ENCODE measurements at regions not wholly inside any gene's neighbourhood (a gene's known extent, or its start where the extent isn't known, plus 50 kb on each side); places are given as distances from the start of the nearest gene placed in this dataset.

DNA sequence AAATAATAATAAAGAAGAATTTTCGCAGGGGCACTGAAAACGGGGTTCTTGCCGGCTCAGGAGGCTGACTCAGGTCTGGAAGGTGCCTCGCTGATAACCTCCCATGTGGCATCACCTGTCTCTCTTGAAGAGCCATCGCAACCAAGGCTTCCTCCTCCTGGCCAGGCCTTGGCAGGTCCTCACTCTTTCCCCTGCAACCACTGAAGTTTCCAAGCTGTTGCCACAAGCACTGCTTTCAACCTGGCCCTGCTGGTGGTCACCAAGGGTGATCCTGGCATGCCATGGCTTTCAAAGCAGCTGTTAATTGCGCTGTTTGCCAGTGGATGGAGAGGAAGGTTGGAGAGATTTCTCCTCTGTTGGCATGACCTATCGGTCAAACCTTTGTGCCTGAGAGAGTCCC lies 163.6 kb upstream of the COPS8 start:
- no peak for FAIRE-seq
- DNase-seq (ENCODE audit: low read depth in 1 of 2, low spot score in 2 of 2): no peak

More for the DNA sequence above, 163.6 kb upstream of the COPS8 start:
- Histone ChIP-seq H3K14ac (ENCODE audit: insufficient read length) (no peak overlapping the region), H2BK12ac (ENCODE audit: low read depth, low read length) (no peak overlapping the region), H3K4me3 (ENCODE audit: extremely low read depth in 1 of 4, insufficient read depth in 2 of 4, low read depth in 3 of 4, low read length in 4 of 4) (no peak overlapping the region), H4K20me1 (replicated peaks in 1 of 2; ENCODE audit: control insufficient read depth in 1 of 2, insufficient read depth in 2 of 2, low read length in 2 of 2) (no peaks in the 10 kb centered on the region), H2BK20ac (ENCODE audit: low read length) (no peak overlapping the region), H3K4me1 (replicated peaks in 1 of 4; ENCODE audit: control insufficient read depth in 3 of 4, insufficient read depth in 4 of 4, low read length in 3 of 4) (no peaks in the 10 kb centered on the region), H3K4me2 (ENCODE audit: insufficient read depth in 1 of 2, low read depth in 2 of 2, low read length in 2 of 2) (no peak overlapping the region), H3K79me2 (ENCODE audit: control insufficient read depth in 1 of 2, insufficient read depth in 2 of 2, low read length in 2 of 2) (no peaks in the 10 kb centered on the region), H3K23ac (ENCODE audit: insufficient read length) (no peak overlapping the region), H4K91ac (replicated peaks; ENCODE audit: insufficient read length, low read length) (peak overlapping the region; percentile 37), H2AFZ (ENCODE audit: low read length) (no peak overlapping the region), H2AK5ac (ENCODE audit: low read depth, low read length) (no peak overlapping the region), H3K27me3 (replicated peaks in 1 of 4; ENCODE audit: control insufficient read depth in 3 of 4, extremely low read depth in 1 of 4, insufficient read depth in 3 of 4, low read length in 3 of 4) (no peaks in the 10 kb centered on the region), H2BK120ac (replicated peaks; ENCODE audit: low read depth, low read length) (no peak overlapping the region), H4K8ac (ENCODE audit: extremely low read depth, insufficient read depth, low read length) (no peak overlapping the region), H3K9me3 (ENCODE audit: insufficient read depth in 2 of 2, low read depth in 1 of 2, low read length in 1 of 2) (no peaks in the 10 kb centered on the region), H3K27ac (ENCODE audit: low read depth, low read length) (no peak overlapping the region), H3K18ac (ENCODE audit: extremely low read depth, low read length) (no peak overlapping the region), H3K79me1 (ENCODE audit: low read depth, low read length) (no peaks in the 10 kb centered on the region), H3K4ac (replicated peaks; ENCODE audit: insufficient read length, low read depth, low read length) (no peak overlapping the region), H2BK5ac (ENCODE audit: low read depth, low read length) (no peak overlapping the region), H3K56ac (replicated peaks; ENCODE audit: insufficient read length, low read depth, low read length) (no peak overlapping the region), H3K36me3 (ENCODE audit: control insufficient read depth in 2 of 4, insufficient read depth in 4 of 4, low read length in 3 of 4) (no peaks in the 10 kb centered on the region), H2BK15ac (ENCODE audit: low read length) (no peak overlapping the region), H3K9ac (replicated peaks in 1 of 4; ENCODE audit: extremely low read depth in 1 of 4, low read depth in 3 of 4, low read length in 3 of 4) (no peak overlapping the region), H3K23me2 (ENCODE audit: low read depth, low read length) (no peaks in the 10 kb centered on the region), H4K5ac (ENCODE audit: insufficient read length, low read depth, low read length) (no peak overlapping the region)
- ChIA-PET POLR2A (ENCODE audit: partially characterized antibody) (no interaction called here), CTCF (ENCODE audit: partially characterized antibody) (no interaction called here)
- 92% methylated on average over 7 of the region's 7 CpGs; no CpG with 5 or more reads in 1 of the 2 experiments for WGBS, 2 experiments (ENCODE audit: extremely low coverage in 1 of 2, insufficient coverage in 1 of 2, insufficient read length in 1 of 2, insufficient replicate concordance in 2 of 2, low coverage in 1 of 2, low lambda C conversion rate in 2 of 2, missing lambda C conversion rate in 1 of 2)
- TF ChIP-seq RFX5 (IDR thresholded peaks at IDR 0.05; ENCODE audit: borderline replicate concordance, low read depth, low read length): no peak

All from H1 (cell line).